Ovary (tissue), 3 donors: ENCODE measurements at regions not wholly inside any gene's neighbourhood (a gene's known extent, or its start where the extent isn't known, plus 50 kb on each side); places are given as distances from the start of the nearest gene placed in this dataset.

Experiments
- CTCF ChIP-seq, 3 donors: fragments of 450-650 bp in 2 of 3; fragments of 200-600 bp in 1 of 3; IDR thresholded peaks; one replicate each; pipeline versions ENCODE4 v1.5.1 to v1.8.0; 2016 to 2022; ENCODE audit warnings: antibody characterized with exemption in 3 of 3, mild to moderate bottlenecking in 1 of 3
- EP300 ChIP-seq: sonication (generic); formaldehyde crosslinking; IDR thresholded peaks from one replicate; pipeline ENCODE4 v1.6.1; 2017; ENCODE audit warnings: antibody characterized with exemption
- POLR2A ChIP-seq: fragments of 450-650 bp; IDR thresholded peaks from one replicate; pipeline ENCODE4 v1.6.1; 2017; ENCODE audit warnings: antibody characterized with exemption, mild to moderate bottlenecking, moderate library complexity
- donor health status: DM: no; HTN: no; CAD: no.

DNA sequence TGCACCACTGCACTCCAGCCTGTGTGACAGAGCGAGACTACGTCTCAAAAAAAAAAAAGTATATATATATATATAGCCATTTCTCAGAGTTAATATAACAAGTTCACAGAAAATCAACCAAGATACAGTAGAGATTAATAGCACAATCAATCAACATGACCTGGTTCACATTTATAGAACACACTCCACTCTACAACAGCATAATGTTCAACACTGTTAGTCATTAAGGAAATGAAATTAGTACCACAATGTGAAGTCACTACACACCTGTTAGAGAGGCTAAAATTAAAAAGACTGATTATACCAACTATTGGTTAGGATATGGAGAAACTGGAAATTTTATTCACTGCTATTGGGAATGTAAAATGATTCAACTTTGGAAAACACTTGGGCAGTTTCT is 387.7 kb downstream of the QKI start:
- TF ChIP-seq CTCF (IDR thresholded peaks at IDR 0.05) (no peak), EP300 (no peak), POLR2A (no peak)
